Panc1 (cell line): ENCODE measurements at regions not wholly inside any gene's neighbourhood (a gene's known extent, or its start where the extent isn't known, plus 50 kb on each side); places are given as distances from the start of the nearest gene placed in this dataset.

Experiments
- ATAC-seq: fragments of 200-7000 bp; cut with Tn5 transposase; 2 replicates; pipeline ENCODE4 v1.9.1; 2020; ENCODE audit warnings: mild to moderate bottlenecking, moderate library complexity
- BruUV-seq: library from RNA; stranded (reverse); fragments of 400-500 nt; replicated peaks from 2 replicates; lab custom pipeline; 2021; lab: Mats Ljungman, UMichigan
- CTCF ChIA-PET: fragments of 300-600 bp; sonication (Branson Sonifier 250); formaldehyde crosslinking; loops from one replicate; lab custom pipeline; 2022; ENCODE audit warnings: antibody characterized with exemption; lab: Charles Lee
- POLR2A ChIA-PET: fragments of 300-600 bp; sonication (Branson Sonifier 250); formaldehyde crosslinking; loops from one replicate; lab custom pipeline; 2022; ENCODE audit warnings: antibody characterized with exemption; lab: Charles Lee
- DNase-seq: peaks from one replicate; pipeline ENCODE4 v3.0.0-alpha.2; 2010; ENCODE audit warnings: low read depth, low spot score
- H3K27ac ChIP-seq: 2 replicates; pipeline ENCODE4 v1.5.1; 2011; ENCODE audit warnings: mild to moderate bottlenecking, low read length, inconsistent platforms
- H3K27me3 ChIP-seq: fragments of 200-500 bp; sonication (Bioruptor generic); 2 replicates; pipeline ENCODE4 v1.6.0; 2014; ENCODE audit warnings: low read length, inconsistent platforms; ENCODE audit not compliant: control insufficient read depth, insufficient read depth
- H3K36me3 ChIP-seq: fragments of 200-500 bp; sonication (Bioruptor generic); 2 replicates; pipeline ENCODE4 v1.5.1; 2014; ENCODE audit warnings: inconsistent platforms, mild to moderate bottlenecking, low read length, moderate library complexity; ENCODE audit not compliant: control insufficient read depth, insufficient read depth
- H3K4me1 ChIP-seq: 2 replicates; pipeline ENCODE4 v1.5.1; 2011; ENCODE audit warnings: inconsistent platforms, mild to moderate bottlenecking, low read length, moderate library complexity; ENCODE audit not compliant: control insufficient read depth, insufficient read depth
- H3K4me3 ChIP-seq, 2 experiments: 2 replicates each; pipeline ENCODE4 v1.5.1; 2011 to 2012; ENCODE audit warnings: low read depth in 2 of 2, low read length in 2 of 2, mild to moderate bottlenecking in 2 of 2, inconsistent platforms in 1 of 2, moderate library complexity in 1 of 2
- H3K9me3 ChIP-seq: fragments of 200-500 bp; sonication (Bioruptor generic); 2 replicates; pipeline ENCODE4 v1.5.1; 2014; ENCODE audit warnings: low read depth, mild to moderate bottlenecking, inconsistent platforms, low read length, moderate library complexity; ENCODE audit not compliant: control insufficient read depth, insufficient read depth
- CTCF ChIP-seq: fragments of 450-650 bp; IDR thresholded peaks from 2 replicates; pipeline ENCODE4 v1.5.1; 2017; ENCODE audit warnings: mild to moderate bottlenecking
- POLR2AphosphoS5 ChIP-seq: IDR thresholded peaks from 2 replicates; pipeline ENCODE4 v1.6.1; 2012; ENCODE audit warnings: mild to moderate bottlenecking, low read depth, low read length, moderate library complexity
- REST ChIP-seq, 2 experiments: IDR thresholded peaks; 2 replicates each; pipeline ENCODE4 v1.6.1; 2011 to 2012; ENCODE audit warnings: low read depth in 2 of 2, control low read depth in 1 of 2, low read length in 1 of 2, mild to moderate bottlenecking in 1 of 2, moderate library complexity in 1 of 2; ENCODE audit not compliant: insufficient read depth in 1 of 2
- SIN3A ChIP-seq: IDR thresholded peaks from 2 replicates; pipeline ENCODE4 v1.6.1; 2012; ENCODE audit warnings: low read depth, mild to moderate bottlenecking, low read length, moderate library complexity, borderline replicate concordance; ENCODE audit not compliant: insufficient read depth
- TCF7L2 ChIP-seq: IDR thresholded peaks from 2 replicates; pipeline ENCODE4 v1.6.1; 2011; ENCODE audit warnings: mild to moderate bottlenecking, low read depth, low read length, inconsistent platforms
- in situ Hi-C: cut with HindIII; loops from 2 replicates; pipeline ENCODE4 v1.10.0; 2016; ENCODE audit warnings: low sequenced_read_pairs, low pct_unique_long_range_greater_than_20kb
- intact Hi-C: fragments of 100-400 bp; cut with micrococcal nuclease; formaldehyde crosslinking; loops from one replicate; pipeline ENCODE4 v1.10.0; 2022; ENCODE audit not compliant: unreplicated experiment

- H3K27ac ChIP-seq = no peak overlapping the region
- H3K9me3 ChIP-seq = no peaks in the 10 kb centered on the region
- intact Hi-C loops = no loop called here
- CTCF ChIA-PET = no interaction called here
- DNase-seq = no peak
- H3K27me3 ChIP-seq = no peaks in the 10 kb centered on the region
- no peaks in the 10 kb centered on the region for H3K4me1 ChIP-seq
- no peak for ATAC-seq
- POLR2A ChIA-PET = no interaction called here
- no peak for TF ChIP-seq CTCF
- no peak for TF ChIP-seq POLR2AphosphoS5
- TF ChIP-seq TCF7L2 = no peak
- no peak for TF ChIP-seq SIN3A
- in situ Hi-C loops = no loop called here
- H3K36me3 ChIP-seq = no peaks in the 10 kb centered on the region
- no TSS peak for BruUV-seq
- H3K4me3 ChIP-seq = no peak overlapping the region
These were observed 87.2 kb downstream of the SLC5A7 start for GRCh38 chr2:108073415-108074072.

- POLR2A ChIA-PET = no interaction called here
These were observed 87.8 kb downstream of the SLC5A7 start for GRCh38 chr2:108074150-108074549.

More at GRCh38 chr2:108074150-108074549, 87.8 kb downstream of the SLC5A7 start:
- DNase-seq (no peak), ATAC-seq (no peak)
- no peaks in the 10 kb centered on the region for H3K27me3 ChIP-seq
- no peaks in the 10 kb centered on the region for H3K9me3 ChIP-seq
- in situ Hi-C loops = no loop called here
- no peak overlapping the region for H3K27ac ChIP-seq
- H3K4me1 ChIP-seq = no peaks in the 10 kb centered on the region
- intact Hi-C loops = no loop called here
- CTCF ChIA-PET = no interaction called here
- no TSS peak for BruUV-seq
- H3K36me3 ChIP-seq = no peaks in the 10 kb centered on the region
- H3K4me3 ChIP-seq = no peak overlapping the region
- no peak for TF ChIP-seq CTCF
- TF ChIP-seq SIN3A = no peak
- TF ChIP-seq TCF7L2 = no peak
- TF ChIP-seq REST (IDR thresholded peaks at IDR 0.05; ENCODE audit: insufficient read depth in 1 of 2, low read depth in 2 of 2, low read length in 1 of 2) = no peak
- no peak for TF ChIP-seq POLR2AphosphoS5
